Right cardiac atrium (tissue), 5 donors: ENCODE measurements at regions not wholly inside any gene's neighbourhood (a gene's known extent, or its start where the extent isn't known, plus 50 kb on each side); places are given as distances from the start of the nearest gene placed in this dataset.

Experiments used
- ATAC-seq, 2 donors: fragments of 200-7000 bp; cut with Tn5 transposase; one replicate each; pipeline versions ENCODE4 v1.8.0 to v1.9.1; 2020; ENCODE audit warnings: moderate library complexity in 2 of 2, mild to moderate bottlenecking in 1 of 2
- DNase-seq, 3 donors: peaks; one replicate each; pipeline ENCODE4 v3.0.0-alpha.2; 2020
- H3K27ac ChIP-seq: one replicate; pipeline ENCODE4 v1.5.1; 2013; ENCODE audit warnings: mild to moderate bottlenecking, low read length, control low read depth, moderate library complexity
- H3K27me3 ChIP-seq: one replicate; pipeline ENCODE4 v1.6.1; 2013; ENCODE audit not compliant: control insufficient read depth, insufficient read depth
- H3K4me1 ChIP-seq: one replicate; pipeline ENCODE4 v1.6.1; 2013; ENCODE audit warnings: low read length; ENCODE audit not compliant: control insufficient read depth, insufficient read depth
- H3K4me3 ChIP-seq: one replicate; pipeline ENCODE4 v1.5.1; 2013; ENCODE audit warnings: low read length, control low read depth
- H3K9me3 ChIP-seq: one replicate; pipeline ENCODE4 v1.6.1; 2013; ENCODE audit warnings: low read length; ENCODE audit not compliant: control insufficient read depth
- WGBS: extraction: QIAGEN DNeasy Blood & Tissue Kit; methylation state at CpG from one replicate; pipeline ENCODE4 v1.1.7; 2013; 5-methylcytosine and 5-hydroxymethylcytosine counted together
- intact Hi-C, 4 donors: fragments of 100-400 bp; cut with DNase I; formaldehyde crosslinking; loops; one replicate each; pipeline versions ENCODE4 v1.11.0 to v1.14.0; 2022 to 2023
- donor health status: healthy with polysubstance abuse.
- donor health status: DM: no; HTN: yes; CAD: no.
- donor health status: DM: no; HTN: no; CAD: no.
- donor health status: DM: no; HTN: yes; CAD: no; lungs with severe emphysema.
- donor health status: DM: yes; HTN: yes; CAD: no.

- Histone ChIP-seq H3K27me3 (no peaks in the 10 kb centered on the region), H3K27ac (no peak overlapping the region), H3K4me1 (peaks cover 8% of the 10 kb centered on the region), H3K4me3 (no peak overlapping the region), H3K9me3 (no peaks in the 10 kb centered on the region)
- peak; percentile 33 to 84 (median 68) for DNase-seq
- WGBS, result 72% methylated on average over 4 of the region's 4 CpGs
- intact Hi-C loops, result no loop called here
- ATAC-seq, result peak; percentile 57 to 85
Measured at GRCh38 chr15:96066126-96066525, 264.4 kb upstream of the NR2F2 start.

GRCh38 chr15:96066852-96067495 is 263.5 kb upstream of the NR2F2 start:
- no peak overlapping the region for H3K27ac ChIP-seq
- H3K9me3 ChIP-seq, result no peaks in the 10 kb centered on the region
- no peak for DNase-seq
- ATAC-seq, result no peak
- H3K4me1 ChIP-seq, result peaks cover 8% of the 10 kb centered on the region
- H3K4me3 ChIP-seq, result no peak overlapping the region
- H3K27me3 ChIP-seq, result no peaks in the 10 kb centered on the region
- intact Hi-C loops, result no loop called here
- 65% methylated on average over 8 of the region's 8 CpGs for WGBS

GRCh38 chr15:96067677-96068076 is 262.8 kb upstream of the NR2F2 start:
- Histone ChIP-seq H3K27me3 (no peaks in the 10 kb centered on the region), H3K4me3 (no peak overlapping the region), H3K27ac (no peak overlapping the region), H3K4me1 (peaks cover 8% of the 10 kb centered on the region), H3K9me3 (no peaks in the 10 kb centered on the region)
- intact Hi-C loops, result no loop called here
- WGBS, result 75% methylated on average over 2 of the region's 2 CpGs
- no peak for DNase-seq
- ATAC-seq, result no peak

GRCh38 chr15:96068897-96069296 is 261.6 kb upstream of the NR2F2 start:
- no peak for ATAC-seq
- 83% methylated on average over 3 of the region's 3 CpGs for WGBS
- no peaks in the 10 kb centered on the region for H3K27me3 ChIP-seq
- H3K27ac ChIP-seq, result no peak overlapping the region
- no peaks in the 10 kb centered on the region for H3K9me3 ChIP-seq
- intact Hi-C loops, result no loop called here
- H3K4me1 ChIP-seq, result peaks cover 8% of the 10 kb centered on the region
- no peak overlapping the region for H3K4me3 ChIP-seq
- no peak for DNase-seq

- no peak for ATAC-seq
- H3K4me3 ChIP-seq, result no peak overlapping the region
- H3K9me3 ChIP-seq, result no peaks in the 10 kb centered on the region
- 78% methylated on average over 8 of the region's 8 CpGs for WGBS
- H3K4me1 ChIP-seq, result peaks cover 6% of the 10 kb centered on the region
- H3K27me3 ChIP-seq, result no peaks in the 10 kb centered on the region
- H3K27ac ChIP-seq, result no peak overlapping the region
- DNase-seq, result peak in 1 of 3 donors; percentile 22
- intact Hi-C loops, result no loop called here
Measured at GRCh38 chr15:96070636-96071035, 259.9 kb upstream of the NR2F2 start.

GRCh38 chr15:96072821-96073220 is 257.7 kb upstream of the NR2F2 start:
- Histone ChIP-seq H3K4me3 (no peak overlapping the region), H3K4me1 (no peaks in the 10 kb centered on the region), H3K27ac (no peak overlapping the region), H3K9me3 (no peaks in the 10 kb centered on the region), H3K27me3 (no peaks in the 10 kb centered on the region)
- no peak for ATAC-seq
- intact Hi-C loops, result no loop called here
- WGBS, result 92% methylated on average over 2 of the region's 2 CpGs
- no peak for DNase-seq

- no peak overlapping the region for H3K4me3 ChIP-seq
- WGBS, result 90% methylated on average over 4 of the region's 4 CpGs
- H3K9me3 ChIP-seq, result no peaks in the 10 kb centered on the region
- H3K27me3 ChIP-seq, result no peaks in the 10 kb centered on the region
- H3K4me1 ChIP-seq, result no peaks in the 10 kb centered on the region
- ATAC-seq, result no peak
- no peak for DNase-seq
- intact Hi-C loops, result no loop called here
- H3K27ac ChIP-seq, result no peak overlapping the region
Measured at GRCh38 chr15:96073908-96074307, 256.6 kb upstream of the NR2F2 start.

GRCh38 chr15:96075895-96076294 is 254.6 kb upstream of the NR2F2 start:
- Histone ChIP-seq H3K4me3 (no peak overlapping the region), H3K9me3 (no peaks in the 10 kb centered on the region), H3K27ac (no peak overlapping the region), H3K27me3 (no peaks in the 10 kb centered on the region), H3K4me1 (no peaks in the 10 kb centered on the region)
- intact Hi-C loops, result no loop called here
- 96% methylated on average over 2 of the region's 2 CpGs for WGBS
- DNase-seq (no peak), ATAC-seq (no peak)

- 96% methylated on average over 6 of the region's 6 CpGs for WGBS
- Histone ChIP-seq H3K27me3 (no peaks in the 10 kb centered on the region), H3K9me3 (no peaks in the 10 kb centered on the region), H3K4me3 (no peak overlapping the region), H3K27ac (no peak overlapping the region), H3K4me1 (no peaks in the 10 kb centered on the region)
- intact Hi-C loops, result no loop called here
- no peak for ATAC-seq
- DNase-seq, result no peak
Measured at GRCh38 chr15:96076350-96076749, 254.2 kb upstream of the NR2F2 start.

GRCh38 chr15:96079041-96079440 is 251.5 kb upstream of the NR2F2 start:
- H3K27ac ChIP-seq, result no peak overlapping the region
- no peak overlapping the region for H3K4me3 ChIP-seq
- no peak for DNase-seq
- WGBS, result 92% methylated on average over 4 of the region's 4 CpGs
- H3K4me1 ChIP-seq, result no peaks in the 10 kb centered on the region
- intact Hi-C loops, result no loop called here
- no peaks in the 10 kb centered on the region for H3K9me3 ChIP-seq
- ATAC-seq, result no peak
- no peaks in the 10 kb centered on the region for H3K27me3 ChIP-seq

- H3K4me1 ChIP-seq, result no peaks in the 10 kb centered on the region
- no peaks in the 10 kb centered on the region for H3K9me3 ChIP-seq
- WGBS, result 81% methylated on average over 3 of the region's 3 CpGs
- H3K4me3 ChIP-seq, result no peak overlapping the region
- no peak overlapping the region for H3K27ac ChIP-seq
- no peaks in the 10 kb centered on the region for H3K27me3 ChIP-seq
- DNase-seq (no peak), ATAC-seq (no peak)
- intact Hi-C loops, result no loop called here
Measured at GRCh38 chr15:96079882-96080281, 250.6 kb upstream of the NR2F2 start.

GRCh38 chr15:96086164-96086563 is 244.3 kb upstream of the NR2F2 start:
- H3K9me3 ChIP-seq, result no peaks in the 10 kb centered on the region
- H3K27me3 ChIP-seq, result no peaks in the 10 kb centered on the region
- intact Hi-C loops, result no loop called here
- DNase-seq (peak in 1 of 3 donors; percentile 40), ATAC-seq (peak in 1 of 2 donors; percentile 69)
- no peak overlapping the region for H3K27ac ChIP-seq
- H3K4me3 ChIP-seq, result no peak overlapping the region
- H3K4me1 ChIP-seq, result peaks cover 1% of the 10 kb centered on the region
- 40% methylated on average over 3 of the region's 3 CpGs for WGBS
